Large intestine (tissue), 3 donors: ENCODE measurements at regions not wholly inside any gene's neighbourhood (a gene's known extent, or its start where the extent isn't known, plus 50 kb on each side); places are given as distances from the start of the nearest gene placed in this dataset.
"Not testable (repeated sequence)": the region's sequence is repeated elsewhere in the genome, so short reads cannot be mapped to it uniquely, and the experiment has no call there.

ENCODE experiments used
- DNase-seq, 2 donors: peaks; one replicate each; pipeline versions ENCODE4 v3.0.0 to v3.0.0-alpha.2; 2013
- H3K27ac ChIP-seq: one replicate; pipeline ENCODE4 v1.5.1; 2013; ENCODE audit warnings: low read length
- H3K27me3 ChIP-seq: 2 replicates; pipeline ENCODE4 v1.6.1; 2013; ENCODE audit warnings: low read length; ENCODE audit not compliant: control insufficient read depth, insufficient read depth
- H3K36me3 ChIP-seq: 2 replicates; pipeline ENCODE4 v1.6.1; 2013; ENCODE audit warnings: low read length; ENCODE audit not compliant: control insufficient read depth, insufficient read depth
- H3K4me1 ChIP-seq: one replicate; pipeline ENCODE4 v1.6.1; 2013; ENCODE audit warnings: low read length; ENCODE audit not compliant: control insufficient read depth, insufficient read depth
- H3K4me3 ChIP-seq: one replicate; pipeline ENCODE4 v1.5.1; 2013; ENCODE audit warnings: low read length
- H3K9me3 ChIP-seq: one replicate; pipeline ENCODE4 v1.6.1; 2013; ENCODE audit warnings: mild to moderate bottlenecking, low read depth, low read length, moderate library complexity; ENCODE audit not compliant: control insufficient read depth
- WGBS: methylation state at CpG from one replicate; pipeline ENCODE4 v1.1.5; 2013; ENCODE audit warnings: low lambda C conversion rate; ENCODE audit not compliant: insufficient coverage; 5-methylcytosine and 5-hydroxymethylcytosine counted together

GRCh38 chr16:29144669-29145062, 159.8 kb downstream of the LAT start:
- H3K4me1 ChIP-seq, H3K9me3 ChIP-seq, H3K27me3 ChIP-seq, DNase-seq, H3K4me3 ChIP-seq, H3K27ac ChIP-seq, H3K36me3 ChIP-seq: not testable (repeated sequence)
- WGBS, result no CpG with 5 or more reads among the region's 15 CpGs

- not testable (repeated sequence) for H3K9me3 ChIP-seq, H3K4me1 ChIP-seq, H3K36me3 ChIP-seq, DNase-seq, H3K27me3 ChIP-seq, H3K4me3 ChIP-seq, H3K27ac ChIP-seq
- WGBS, result no CpG with 5 or more reads among the region's 23 CpGs
Measured at GRCh38 chr16:29143739-29144668, 159.2 kb downstream of the LAT start.

- no CpG with 5 or more reads among the region's 14 CpGs for WGBS
- not testable (repeated sequence) for H3K4me3 ChIP-seq, H3K9me3 ChIP-seq, H3K4me1 ChIP-seq, H3K36me3 ChIP-seq, H3K27me3 ChIP-seq, DNase-seq, H3K27ac ChIP-seq
Measured at GRCh38 chr16:29142506-29142905, 157.7 kb downstream of the LAT start.

GRCh38 chr16:29141586-29142324, 156.9 kb downstream of the LAT start:
- Histone ChIP-seq H3K36me3 (no peaks in the 10 kb centered on the region), H3K4me3 (no peak overlapping the region), H3K4me1 (no peaks in the 10 kb centered on the region), H3K27me3 (no peaks in the 10 kb centered on the region), H3K9me3 (no peaks in the 10 kb centered on the region), H3K27ac (no peak overlapping the region)
- DNase-seq, result no peak
- WGBS, result no CpG with 5 or more reads among the region's 35 CpGs

- WGBS, result no CpG with 5 or more reads among the region's 12 CpGs
- not testable (repeated sequence) for DNase-seq, H3K4me1 ChIP-seq, H3K27me3 ChIP-seq, H3K9me3 ChIP-seq, H3K27ac ChIP-seq, H3K36me3 ChIP-seq, H3K4me3 ChIP-seq
Measured at GRCh38 chr16:29141121-29141520, 156.3 kb downstream of the LAT start.

- not testable (repeated sequence) for H3K27me3 ChIP-seq, H3K36me3 ChIP-seq, H3K4me1 ChIP-seq, H3K4me3 ChIP-seq, DNase-seq, H3K9me3 ChIP-seq, H3K27ac ChIP-seq
- WGBS, result 58% methylated on average over 6 of the region's 44 CpGs
Measured at GRCh38 chr16:29139901-29140855, 155.3 kb downstream of the LAT start.

GRCh38 chr16:29139261-29139802, 154.5 kb downstream of the LAT start:
- H3K27ac ChIP-seq, result no peak overlapping the region
- no peaks in the 10 kb centered on the region for H3K4me1 ChIP-seq
- WGBS, result no CpG with 5 or more reads among the region's 17 CpGs
- no peaks in the 10 kb centered on the region for H3K36me3 ChIP-seq
- DNase-seq, result no peak
- no peaks in the 10 kb centered on the region for H3K9me3 ChIP-seq
- no peak overlapping the region for H3K4me3 ChIP-seq
- no peaks in the 10 kb centered on the region for H3K27me3 ChIP-seq

- not testable (repeated sequence) for H3K9me3 ChIP-seq, H3K4me3 ChIP-seq, DNase-seq, H3K36me3 ChIP-seq, H3K27ac ChIP-seq, H3K4me1 ChIP-seq, H3K27me3 ChIP-seq
- WGBS, result no CpG with 5 or more reads among the region's 11 CpGs
Measured at GRCh38 chr16:29138698-29139097, 153.8 kb downstream of the LAT start.

- not testable (repeated sequence) for DNase-seq, H3K9me3 ChIP-seq, H3K4me3 ChIP-seq, H3K27ac ChIP-seq, H3K36me3 ChIP-seq, H3K4me1 ChIP-seq, H3K27me3 ChIP-seq
- WGBS, result no CpG with 5 or more reads among the region's 26 CpGs
Measured at GRCh38 chr16:29137894-29138662, 153.2 kb downstream of the LAT start.
